GM21619 (cell line): ENCODE measurements at regions not wholly inside any gene's neighbourhood (a gene's known extent, or its start where the extent isn't known, plus 50 kb on each side); places are given as distances from the start of the nearest gene placed in this dataset.

Experiments
- ATAC-seq: cut with Tn5 transposase; IDR thresholded peaks from one replicate; pipeline ENCODE4 v1.9.1; 2021; ENCODE audit not compliant: unreplicated experiment

DNA sequence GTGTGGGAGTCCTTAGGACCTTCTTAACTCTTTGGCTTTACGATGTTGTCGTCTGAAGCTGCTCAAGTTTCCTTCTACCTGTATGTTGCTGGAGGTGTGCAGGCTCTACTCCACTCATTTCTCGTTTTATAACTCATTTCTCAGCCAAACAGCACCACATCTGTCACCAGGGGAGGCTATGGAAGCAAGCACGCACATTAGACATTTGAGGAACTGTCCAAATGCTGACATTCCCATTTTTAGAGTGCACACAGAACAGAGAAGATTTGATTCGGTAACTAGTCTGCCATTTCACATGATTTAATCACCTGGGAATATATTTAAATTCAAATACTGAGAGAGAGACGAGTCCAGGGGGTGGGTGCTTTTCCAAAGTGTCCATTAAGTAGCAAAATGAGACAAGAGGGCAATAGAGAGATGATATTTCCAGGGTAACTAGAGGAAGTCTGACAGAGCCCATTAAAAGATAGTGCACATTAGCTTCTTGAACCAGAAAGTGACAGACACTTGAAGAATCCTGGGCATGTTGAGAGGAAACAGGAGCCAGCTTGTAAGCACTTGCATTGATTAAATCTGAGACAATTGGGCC is 793.3 kb downstream of the TDRD15 start:
- ATAC-seq = no peak

DNA sequence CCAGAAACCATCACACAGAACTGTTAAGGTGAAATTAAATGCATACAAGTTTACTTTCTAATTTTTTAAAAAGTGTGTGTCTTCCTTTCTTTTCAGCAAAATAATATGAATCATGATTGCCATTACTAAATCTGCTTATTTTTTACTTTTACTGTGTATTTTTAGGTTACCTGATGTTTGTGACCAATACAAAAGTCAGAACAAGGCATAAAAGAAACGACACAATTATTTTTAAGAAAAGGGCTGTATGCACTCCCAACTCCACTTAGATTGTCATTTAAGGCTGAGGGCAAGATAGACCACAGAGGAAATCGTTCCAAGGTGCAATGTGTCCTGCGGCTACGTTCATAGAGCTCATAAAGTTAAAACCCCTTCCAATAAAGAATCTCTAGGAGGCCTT is 797.0 kb downstream of the TDRD15 start:
- no peak for ATAC-seq

DNA sequence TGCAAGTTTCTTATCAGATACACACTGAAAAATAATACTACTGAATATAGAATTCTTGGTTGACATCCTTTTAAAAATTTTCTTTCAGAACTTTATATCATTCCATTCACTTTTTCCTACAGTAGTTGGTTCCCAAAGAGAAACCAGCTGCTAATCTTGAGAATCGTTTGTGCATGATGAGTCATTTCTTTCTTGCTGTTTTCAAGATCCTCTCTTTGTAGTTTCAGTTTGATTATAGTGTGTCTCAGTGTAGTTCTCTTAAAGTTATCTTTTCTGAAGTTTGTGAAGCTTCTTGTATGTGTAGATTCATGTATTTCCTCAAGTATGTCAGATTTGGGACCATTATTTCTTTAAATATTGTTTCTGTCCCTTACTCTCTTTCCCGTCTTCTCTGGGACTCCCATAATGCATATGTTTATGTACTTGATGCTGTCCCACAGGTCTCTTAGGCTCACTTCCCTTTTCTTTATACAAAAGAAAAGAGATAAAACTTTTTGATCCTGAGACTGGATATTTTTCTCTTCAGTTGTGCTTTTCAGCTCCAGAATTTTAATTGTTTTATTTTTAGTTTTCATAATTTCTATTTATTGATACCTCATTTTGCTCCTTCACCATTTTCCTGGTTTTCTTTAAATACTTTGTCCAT is 801.0 kb downstream of the TDRD15 start:
- peak; percentile 78 for ATAC-seq

DNA sequence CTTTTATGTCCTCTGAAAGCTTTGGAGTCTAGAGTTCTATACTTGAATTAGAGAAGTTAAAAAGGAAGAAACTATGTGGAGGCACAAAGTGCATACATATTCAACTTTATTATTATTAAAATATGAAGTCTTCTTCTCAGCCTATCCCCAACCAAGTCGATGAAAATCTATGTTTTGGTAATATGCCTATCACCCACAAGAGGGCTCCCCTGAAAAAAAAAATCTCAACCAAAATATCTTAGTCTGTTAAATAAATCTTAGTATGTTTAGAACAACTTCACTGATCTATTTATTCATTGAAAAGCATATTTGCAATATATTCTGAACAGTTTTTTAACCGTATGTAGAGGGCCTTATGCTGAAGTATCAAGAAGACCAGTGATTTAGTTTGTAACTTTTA is 804.5 kb downstream of the TDRD15 start:
- no peak for ATAC-seq

DNA sequence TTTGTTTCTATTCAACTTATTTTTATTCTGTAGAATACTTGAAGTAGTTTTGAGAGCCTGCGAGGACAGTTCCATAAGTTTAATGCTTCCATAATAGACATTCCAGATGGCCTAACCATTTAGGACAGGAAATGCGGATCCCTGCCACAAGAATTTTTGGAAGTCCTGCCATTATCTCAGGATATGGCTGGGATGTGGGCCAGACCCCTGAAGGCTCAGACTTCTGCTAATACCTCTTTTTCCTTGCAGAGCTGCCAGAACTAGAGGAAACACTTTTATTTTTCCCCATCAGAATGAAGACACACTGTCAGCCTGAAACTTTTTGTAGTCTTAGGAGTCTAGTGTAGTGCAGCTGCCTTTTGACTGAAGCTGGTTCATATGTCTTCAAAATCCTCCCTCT is 806.5 kb downstream of the TDRD15 start:
- no peak for ATAC-seq

DNA sequence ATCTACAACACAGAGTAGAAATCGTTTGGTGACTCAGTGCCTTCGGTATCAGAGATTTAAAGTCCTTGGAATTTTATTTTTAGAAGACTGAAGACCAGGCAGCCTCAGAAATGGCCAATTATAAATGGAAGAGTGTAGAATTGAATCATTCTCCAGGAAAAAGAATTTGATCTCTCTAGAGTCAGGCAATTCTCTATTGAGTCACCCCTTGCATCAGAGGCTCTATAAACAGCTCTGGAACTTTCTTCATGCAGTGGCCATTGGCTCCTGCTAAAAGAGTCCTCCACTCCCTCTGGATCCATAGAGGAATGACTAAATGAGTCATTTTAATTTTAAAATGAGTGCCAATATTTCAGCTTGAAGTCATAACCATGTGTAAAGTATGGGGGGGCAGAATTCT is 816.2 kb downstream of the TDRD15 start:
- no peak for ATAC-seq

DNA sequence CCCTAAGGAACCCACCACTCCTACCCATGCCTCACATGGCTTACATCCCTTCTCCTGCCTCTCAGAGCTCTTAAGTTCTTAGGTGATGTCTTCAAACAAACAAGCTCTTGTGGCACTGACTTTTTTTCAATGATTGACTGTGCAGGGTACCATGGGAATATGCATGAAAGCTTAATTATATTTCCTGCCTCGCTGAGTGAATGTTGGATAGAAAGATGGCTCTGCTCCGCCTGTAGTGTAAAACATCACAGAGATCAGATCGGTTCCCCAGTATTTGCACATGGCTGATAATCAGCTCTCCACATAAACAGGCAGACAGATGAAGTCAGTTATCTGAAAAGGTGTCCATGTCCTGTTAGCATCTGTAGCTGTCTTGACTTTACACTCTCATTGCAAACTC is 820.8 kb downstream of the TDRD15 start:
- ATAC-seq = no peak

DNA sequence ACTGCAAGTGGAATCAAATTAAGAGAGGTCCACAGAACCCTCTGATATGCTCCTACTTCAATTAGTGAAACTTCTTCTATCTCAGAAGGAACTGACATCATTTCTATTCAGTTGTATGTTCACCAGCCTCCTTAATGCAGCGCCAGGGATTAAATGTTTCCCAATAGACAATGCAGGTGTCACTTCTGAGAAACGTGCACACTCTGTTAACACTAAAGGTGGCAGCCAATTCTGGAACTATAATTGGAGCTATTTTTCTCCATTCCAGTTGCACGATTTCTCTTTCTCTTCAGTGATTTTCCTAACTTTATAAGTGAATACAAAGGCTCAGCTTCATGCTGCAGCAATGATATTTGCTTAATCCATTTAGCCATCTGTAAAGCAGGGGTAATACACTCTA is 821.9 kb downstream of the TDRD15 start:
- no peak for ATAC-seq

DNA sequence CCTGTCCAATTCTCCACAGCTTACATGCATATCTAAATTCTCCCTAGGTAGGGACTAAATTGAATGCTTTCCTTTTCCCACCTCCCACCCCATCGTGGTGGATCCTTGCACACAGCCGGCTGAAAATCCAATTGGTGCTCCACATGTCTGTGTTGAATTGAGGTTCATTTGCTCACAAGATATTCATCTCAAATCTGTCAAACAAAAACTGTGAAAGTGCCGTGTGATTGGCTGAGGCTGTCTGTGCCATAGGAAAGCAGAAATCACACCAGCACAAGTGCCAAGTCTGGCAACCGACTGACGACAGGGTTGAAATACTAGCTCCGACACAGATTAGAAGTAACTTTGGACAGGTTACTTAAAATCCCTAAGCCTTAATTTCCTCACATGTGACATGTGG is 823.3 kb downstream of the TDRD15 start:
- ATAC-seq = no peak

DNA sequence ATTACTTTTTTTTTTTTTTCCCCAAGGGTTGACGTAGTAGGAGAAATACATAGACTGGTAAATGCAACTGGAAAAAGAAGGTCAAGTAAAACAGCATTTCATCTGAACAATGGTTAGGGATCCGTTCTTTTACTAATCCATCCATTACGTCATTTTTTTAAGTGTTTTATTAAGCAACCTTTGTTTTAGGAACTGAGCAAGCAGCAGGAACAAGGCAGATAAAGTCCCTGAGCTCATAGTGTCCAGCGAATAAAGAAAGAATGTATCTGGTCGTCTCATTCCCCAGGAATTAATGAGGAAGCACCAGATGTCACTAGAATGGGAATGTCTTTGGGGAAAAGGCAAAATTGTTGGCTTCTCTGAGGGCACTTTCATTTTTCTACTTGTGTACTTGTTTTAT is 842.4 kb downstream of the TDRD15 start:
- no peak for ATAC-seq

DNA sequence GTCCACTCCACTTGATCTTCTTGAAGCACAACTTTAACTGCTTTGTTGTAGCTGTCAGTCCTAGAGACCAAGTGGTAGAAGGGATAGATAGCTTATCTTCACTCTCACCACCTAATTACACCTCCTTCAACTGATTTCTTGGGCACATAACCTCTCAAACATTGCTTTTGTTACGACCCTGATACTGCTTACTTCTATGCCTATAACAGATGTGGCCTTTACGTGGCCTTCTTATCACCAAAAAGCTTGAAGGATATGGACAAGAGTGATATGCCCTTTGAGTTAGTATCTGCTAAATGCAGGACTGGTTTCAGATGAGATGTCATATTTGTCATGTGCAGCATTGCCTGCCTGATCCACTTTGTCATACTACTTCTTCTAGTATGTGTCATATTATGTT is 847.2 kb downstream of the TDRD15 start:
- no peak for ATAC-seq

DNA sequence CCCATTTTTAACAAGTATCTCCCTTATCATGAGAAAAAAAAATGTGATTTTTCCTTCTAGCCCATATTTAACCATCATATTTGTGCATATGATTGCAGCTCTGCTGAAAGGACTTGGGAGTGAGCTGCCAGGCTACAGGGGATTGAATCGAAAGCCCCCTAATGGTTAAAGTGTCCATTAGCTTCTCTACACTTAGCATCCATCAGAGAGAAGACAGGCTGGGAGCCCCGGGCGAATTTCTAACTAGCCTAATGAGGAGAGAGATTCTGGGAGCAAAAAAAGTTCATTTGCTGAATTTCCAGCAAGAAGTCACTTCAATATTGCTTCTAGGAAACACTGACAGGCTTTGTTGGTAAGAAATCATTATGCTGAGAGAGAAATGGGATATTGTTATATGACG is 848.8 kb downstream of the TDRD15 start:
- ATAC-seq = no peak

DNA sequence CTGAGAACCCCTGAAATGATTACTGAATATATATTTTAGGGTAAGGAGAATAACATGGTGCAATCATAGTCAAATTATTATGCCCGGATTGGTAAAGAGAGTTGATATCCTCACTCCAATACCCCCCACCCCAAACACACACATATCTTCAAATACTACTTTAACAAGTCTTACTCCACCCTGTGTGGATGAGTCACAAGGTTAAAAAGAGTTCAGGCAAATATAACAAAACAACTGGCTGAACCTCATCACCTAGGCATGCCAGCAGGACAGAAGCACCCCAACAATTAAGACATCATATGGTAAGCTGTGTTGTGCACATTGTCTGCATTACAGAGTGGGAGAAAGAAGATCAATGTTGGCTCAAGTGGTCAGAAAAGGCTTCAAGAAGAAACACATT is 857.4 kb downstream of the TDRD15 start:
- no peak for ATAC-seq

DNA sequence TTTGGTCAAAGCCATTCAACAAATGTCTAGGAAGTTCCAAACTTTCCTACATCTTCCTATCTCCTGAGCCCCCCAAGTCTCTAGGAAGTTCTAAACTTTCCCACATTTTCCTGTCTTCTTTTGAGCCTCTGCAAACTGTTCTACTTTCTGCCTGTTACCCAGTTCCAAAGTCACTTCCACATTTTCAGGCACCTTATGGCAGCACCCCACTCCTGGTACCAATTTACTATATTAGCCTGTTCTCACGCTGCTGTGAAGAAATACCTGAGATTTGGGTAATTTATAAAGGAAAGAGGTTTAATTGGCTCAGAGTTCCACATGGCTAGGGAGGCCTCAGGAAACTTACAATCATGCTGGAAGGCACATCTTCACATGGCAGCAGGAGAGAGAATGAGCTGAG is 869.2 kb downstream of the TDRD15 start:
- no peak for ATAC-seq

DNA sequence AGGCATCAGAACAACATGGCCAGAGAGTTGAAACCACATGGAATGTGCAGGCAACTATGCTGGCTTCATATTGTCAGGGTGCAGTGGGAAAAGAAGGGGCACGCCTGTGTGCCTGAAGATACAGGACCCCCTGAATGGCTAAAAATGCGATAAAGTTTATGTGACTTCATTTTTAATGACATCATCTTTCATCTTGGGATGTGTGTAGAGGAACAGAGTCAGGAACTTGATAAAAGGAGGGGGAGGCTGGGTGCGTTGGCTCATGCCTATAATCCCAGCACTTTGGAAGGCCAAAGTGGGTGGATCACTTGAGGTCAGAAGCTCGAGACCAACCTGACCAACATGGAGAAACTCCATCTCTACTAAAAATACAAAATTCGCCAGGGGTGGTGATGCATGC is 872.6 kb downstream of the TDRD15 start:
- ATAC-seq = no peak

DNA sequence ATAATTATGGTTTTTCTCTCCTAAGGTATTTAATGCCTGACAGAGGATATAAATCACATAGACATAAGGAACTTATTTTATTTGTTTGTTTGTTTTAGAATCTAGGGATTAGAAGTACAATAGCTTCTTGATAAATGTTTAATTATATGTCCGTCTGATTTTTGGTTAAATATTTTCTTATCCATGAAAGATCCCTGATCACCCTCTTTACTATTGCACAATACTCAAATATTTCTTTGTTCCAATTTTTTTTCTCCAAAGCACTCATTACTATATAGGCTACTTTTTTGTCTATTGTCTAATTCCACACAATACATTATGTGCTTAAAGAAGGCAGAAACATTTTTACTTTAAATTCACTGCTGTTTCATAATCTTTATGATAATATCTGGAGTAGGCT is 875.8 kb downstream of the TDRD15 start:
- ATAC-seq = no peak

DNA sequence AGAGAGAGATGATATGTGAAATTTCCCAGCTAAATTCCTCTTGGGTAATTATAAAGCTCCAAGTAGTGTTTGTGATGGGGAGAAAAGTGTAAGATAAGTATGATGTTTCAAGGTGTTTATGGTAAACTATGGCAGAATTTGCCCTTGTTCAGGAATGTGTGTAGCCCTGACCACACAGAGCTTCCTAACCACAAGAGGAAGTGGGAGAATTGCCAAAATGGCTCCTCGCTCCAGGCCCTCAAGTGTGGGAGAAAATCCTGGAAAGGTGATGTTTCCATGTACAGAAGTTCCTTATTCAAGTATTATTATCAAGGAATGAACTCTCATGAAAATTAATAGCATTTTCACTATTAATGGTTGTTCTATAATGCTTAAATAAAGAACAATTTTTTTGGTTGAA is 878.3 kb downstream of the TDRD15 start:
- ATAC-seq = no peak

DNA sequence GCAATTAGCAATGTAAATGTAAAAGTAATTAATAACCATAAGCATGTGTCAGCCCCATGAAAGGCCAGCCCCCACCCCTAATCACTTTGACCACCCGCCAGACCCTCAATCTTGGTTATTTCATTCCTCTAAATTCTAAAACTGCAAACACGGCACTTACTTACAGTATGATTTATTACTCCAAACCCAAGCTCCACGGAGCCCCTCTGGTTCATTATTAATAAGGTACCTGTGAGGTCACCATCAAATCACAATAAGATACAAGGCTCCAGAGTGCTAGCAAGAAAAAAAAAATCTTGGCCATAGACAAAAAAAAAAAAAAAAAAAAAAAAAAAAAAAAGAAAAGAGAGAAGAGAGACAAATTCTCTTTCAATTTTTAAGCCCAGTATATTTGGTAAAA is 879.5 kb downstream of the TDRD15 start:
- no peak for ATAC-seq

DNA sequence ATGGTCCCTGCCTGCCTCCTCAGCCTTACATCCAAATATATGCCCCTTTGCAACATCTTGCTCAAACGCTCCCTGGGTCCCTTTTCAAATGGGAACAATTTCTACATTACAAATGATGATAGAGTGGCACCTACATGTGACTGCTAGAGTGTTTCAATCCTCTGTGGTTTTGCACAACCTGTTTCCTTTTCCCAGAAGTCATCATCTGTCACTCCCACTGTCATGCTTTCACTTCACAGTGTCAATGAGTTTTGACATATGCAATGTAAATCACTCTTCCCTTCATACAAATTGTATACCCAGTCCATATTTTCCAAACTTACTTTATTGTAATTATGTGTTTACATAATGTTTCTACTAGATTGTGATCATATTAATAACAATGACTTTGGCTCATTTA is 887.3 kb downstream of the TDRD15 start:
- no peak for ATAC-seq

DNA sequence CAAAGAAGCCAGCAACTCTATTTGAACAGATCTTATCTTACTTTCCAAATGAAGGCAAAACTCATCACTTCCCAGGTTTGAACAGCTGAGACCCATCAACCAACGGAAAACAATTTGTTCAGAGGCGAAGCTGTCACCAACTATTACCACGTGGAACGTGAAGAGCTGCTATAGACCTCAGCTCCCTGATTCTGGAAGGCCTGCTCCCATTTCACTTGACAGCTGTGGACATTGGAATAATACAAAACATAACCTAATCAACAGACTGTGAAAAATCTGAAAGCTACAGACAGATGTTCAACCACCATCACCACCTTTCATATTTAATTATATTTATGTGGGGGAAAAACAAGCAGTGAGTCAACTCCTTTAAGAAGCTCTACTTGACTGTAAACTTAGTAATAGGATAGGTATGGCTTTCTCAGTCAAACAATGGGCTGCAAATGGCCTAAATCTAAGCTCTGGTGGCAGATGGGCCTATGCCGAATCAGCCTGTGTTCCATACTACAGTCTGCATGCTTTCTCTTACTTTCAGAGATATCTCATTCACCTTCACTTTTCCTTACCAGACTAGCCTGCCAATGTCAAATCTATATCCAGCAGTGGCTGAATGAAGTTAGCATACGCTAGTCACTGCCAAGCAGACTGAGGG is 896.4 kb downstream of the TDRD15 start:
- ATAC-seq = no peak

DNA sequence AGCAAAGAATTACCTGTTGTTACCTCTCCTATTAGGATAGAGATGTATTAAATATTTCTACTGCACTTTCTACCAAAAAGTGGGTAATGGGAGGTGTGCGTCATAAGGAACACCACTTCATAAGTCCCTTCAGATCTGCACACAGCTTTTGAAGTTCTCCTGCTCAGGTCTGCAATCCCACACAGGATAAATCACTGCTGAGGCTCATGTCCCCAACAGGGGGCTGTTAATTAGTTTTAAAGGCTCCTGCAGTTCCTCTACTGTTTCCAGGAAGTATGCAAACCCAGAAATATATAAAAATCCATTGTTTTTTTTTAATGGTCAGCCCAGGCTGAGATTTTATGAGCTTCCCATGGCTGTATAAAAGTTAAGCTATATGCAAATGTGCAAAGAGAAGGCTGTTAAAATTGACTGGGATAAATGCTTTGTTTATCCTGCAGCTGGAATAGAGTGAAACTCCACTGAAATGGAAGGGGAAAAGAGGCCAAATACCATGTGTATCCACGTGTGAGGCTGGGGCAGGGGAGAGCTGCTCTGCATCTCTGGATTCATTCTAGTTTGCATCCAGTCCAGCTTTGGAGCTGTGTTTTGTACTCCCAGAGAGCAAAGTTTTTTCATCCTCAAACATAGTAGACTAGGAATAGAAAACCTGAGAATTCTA is 903.7 kb downstream of the TDRD15 start:
- ATAC-seq = no peak

DNA sequence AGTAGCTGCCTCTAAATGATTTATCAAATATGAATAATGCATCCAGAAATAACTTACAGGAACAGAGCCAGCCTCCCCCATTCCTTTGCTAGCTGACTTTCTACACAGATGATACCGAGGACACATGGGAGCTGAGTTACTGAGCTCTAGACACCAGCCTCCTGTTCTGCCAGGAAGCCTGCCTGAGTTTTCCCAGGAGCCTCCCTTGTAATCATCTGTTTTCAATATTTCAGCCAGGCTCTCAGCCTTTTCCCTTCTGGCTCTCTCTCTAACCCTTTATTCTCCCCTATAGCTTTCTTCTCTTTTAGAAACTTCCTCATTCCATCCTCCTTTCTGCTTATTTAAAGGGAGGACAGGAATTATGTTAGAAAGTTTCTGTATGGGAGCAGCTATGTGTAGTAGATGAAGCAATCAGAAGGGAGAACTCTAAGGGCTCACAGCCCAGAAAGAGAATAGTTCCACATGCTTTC is 911.6 kb downstream of the TDRD15 start:
- ATAC-seq = no peak
